HEK293T (cell line): ENCODE measurements at regions not wholly inside any gene's neighbourhood (a gene's known extent, or its start where the extent isn't known, plus 50 kb on each side); places are given as distances from the start of the nearest gene placed in this dataset.
"Not testable (repeated sequence)": the region's sequence is repeated elsewhere in the genome, so short reads cannot be mapped to it uniquely, and the experiment has no call there.

Experiments
- CTCF ChIA-PET: fragments of 350-600 bp; formaldehyde crosslinking; extraction: SDS; loops from one replicate; lab custom pipeline; 2021; ENCODE audit warnings: antibody characterized with exemption, inconsistent platforms; lab: Yijun Ruan, JAX
- POLR2A ChIA-PET: fragments of 350-600 bp; formaldehyde crosslinking; extraction: SDS; loops from one replicate; lab custom pipeline; 2020; ENCODE audit warnings: antibody characterized with exemption, inconsistent platforms; lab: Yijun Ruan, JAX
- DNase-seq: peaks from one replicate; pipeline ENCODE4 v3.0.0; 2012; ENCODE audit warnings: mixed read lengths; ENCODE audit errors: extremely low spot score
- ARNT ChIP-seq: fragments of 450-650 bp; IDR thresholded peaks from 2 replicates; pipeline ENCODE4 v1.6.1; 2017; ENCODE audit warnings: mild to moderate bottlenecking
- BHLHE40 ChIP-seq: fragments of 450-650 bp; IDR thresholded peaks from 2 replicates; pipeline ENCODE4 v1.6.1; 2016; ENCODE audit warnings: mild to moderate bottlenecking, moderate library complexity, borderline replicate concordance
- CTBP1 ChIP-seq: fragments of 450-650 bp; IDR thresholded peaks from 2 replicates; pipeline ENCODE4 v1.6.1; 2016; ENCODE audit warnings: borderline replicate concordance
- ELF4 ChIP-seq: fragments of 450-650 bp; IDR thresholded peaks from 2 replicates; pipeline ENCODE4 v1.6.1; 2017; ENCODE audit warnings: antibody characterized with exemption
- FOXA1 ChIP-seq: fragments of 450-650 bp; IDR thresholded peaks from 2 replicates; pipeline ENCODE4 v1.6.1; 2016; ENCODE audit warnings: mild to moderate bottlenecking
- FOXK2 ChIP-seq: fragments of 450-650 bp; IDR thresholded peaks from 2 replicates; pipeline ENCODE4 v1.6.1; 2016; ENCODE audit warnings: mild to moderate bottlenecking
- FOXM1 ChIP-seq: fragments of 450-650 bp; IDR thresholded peaks from 2 replicates; pipeline ENCODE4 v1.6.1; 2017; ENCODE audit warnings: mild to moderate bottlenecking, borderline replicate concordance
- HDGF ChIP-seq: fragments of 450-650 bp; IDR thresholded peaks from 2 replicates; pipeline ENCODE4 v1.6.1; 2017; ENCODE audit warnings: antibody characterized with exemption, borderline replicate concordance
- L3MBTL2 ChIP-seq: fragments of 450-650 bp; conservative IDR thresholded peaks from 2 replicates; pipeline ENCODE4 v1.6.1; 2016; ENCODE audit warnings: mild to moderate bottlenecking
- LEF1 ChIP-seq: fragments of 450-650 bp; IDR thresholded peaks from 2 replicates; pipeline ENCODE4 v1.6.1; 2017; ENCODE audit warnings: mild to moderate bottlenecking, borderline replicate concordance
- NFRKB ChIP-seq: fragments of 450-650 bp; IDR thresholded peaks from 2 replicates; pipeline ENCODE4 v1.6.1; 2016; ENCODE audit warnings: mild to moderate bottlenecking, moderate library complexity
- SP1 ChIP-seq: fragments of 450-650 bp; IDR thresholded peaks from 2 replicates; pipeline ENCODE4 v1.6.1; 2017
- SUZ12 ChIP-seq: fragments of 450-650 bp; IDR thresholded peaks from 2 replicates; pipeline ENCODE4 v1.6.1; 2016; ENCODE audit warnings: mild to moderate bottlenecking
- TARDBP ChIP-seq: fragments of 450-650 bp; IDR thresholded peaks from 2 replicates; pipeline ENCODE4 v1.6.1; 2016
- ZNF384 ChIP-seq: fragments of 450-650 bp; IDR thresholded peaks from 2 replicates; pipeline ENCODE4 v1.6.1; 2016
- TF ChIP-seq, protein P1 (sequence below): fragments of 450-650 bp; IDR thresholded peaks from 2 replicates; pipeline ENCODE4 v1.6.1; 2016

GRCh38 chr13:111429064-111429558, 108.7 kb downstream of the TEX29 start:
- POLR2A ChIA-PET = no interaction called here
- DNase-seq = peak; percentile 49
- CTCF ChIA-PET = interaction anchor here (0.6 to 2.2 kb wide), 10 partner anchors 9 to 326 kb away, joined by 3 to 20 read pairs (median 3); no protein-coding TSS in a partner anchor
- TF ChIP-seq ZNF384 = no peak
- TF ChIP-seq SUZ12 = no peak

DNA sequence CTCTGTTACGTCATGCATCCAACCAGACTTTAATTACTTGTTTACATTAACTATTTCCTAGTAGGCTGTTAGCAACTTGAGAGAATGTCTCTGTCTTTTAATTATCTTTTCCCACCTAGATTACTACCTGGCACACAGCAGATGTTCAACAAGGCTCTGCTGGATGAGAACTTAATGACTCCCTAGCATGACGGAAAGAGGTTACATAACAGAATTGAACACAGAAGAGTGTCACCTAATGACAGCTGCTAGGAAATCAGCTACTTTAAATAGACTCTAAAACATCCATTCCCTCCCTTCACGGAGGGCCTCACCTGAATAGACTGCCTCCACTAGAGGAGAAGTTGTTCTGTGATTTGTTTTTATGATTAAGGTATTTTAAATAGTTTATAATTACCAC, 110.8 kb downstream of the TEX29 start:
- TF ChIP-seq ELF4 (no peak), FOXA1 (no peak), SP1 (no peak), L3MBTL2 (no peak), BHLHE40 (no peak), NFRKB (no peak), LEF1 (no peak), ZNF384 (no peak), HDGF (no peak), ARNT (no peak), FOXM1 (no peak), TARDBP (no peak), CTBP1 (no peak)
- TF ChIP-seq, protein P1, sequence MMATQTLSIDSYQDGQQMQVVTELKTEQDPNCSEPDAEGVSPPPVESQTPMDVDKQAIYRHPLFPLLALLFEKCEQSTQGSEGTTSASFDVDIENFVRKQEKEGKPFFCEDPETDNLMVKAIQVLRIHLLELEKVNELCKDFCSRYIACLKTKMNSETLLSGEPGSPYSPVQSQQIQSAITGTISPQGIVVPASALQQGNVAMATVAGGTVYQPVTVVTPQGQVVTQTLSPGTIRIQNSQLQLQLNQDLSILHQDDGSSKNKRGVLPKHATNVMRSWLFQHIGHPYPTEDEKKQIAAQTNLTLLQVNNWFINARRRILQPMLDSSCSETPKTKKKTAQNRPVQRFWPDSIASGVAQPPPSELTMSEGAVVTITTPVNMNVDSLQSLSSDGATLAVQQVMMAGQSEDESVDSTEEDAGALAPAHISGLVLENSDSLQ = no peak
- POLR2A ChIA-PET = no interaction called here
- CTCF ChIA-PET = no interaction called here
- DNase-seq = no peak

DNA sequence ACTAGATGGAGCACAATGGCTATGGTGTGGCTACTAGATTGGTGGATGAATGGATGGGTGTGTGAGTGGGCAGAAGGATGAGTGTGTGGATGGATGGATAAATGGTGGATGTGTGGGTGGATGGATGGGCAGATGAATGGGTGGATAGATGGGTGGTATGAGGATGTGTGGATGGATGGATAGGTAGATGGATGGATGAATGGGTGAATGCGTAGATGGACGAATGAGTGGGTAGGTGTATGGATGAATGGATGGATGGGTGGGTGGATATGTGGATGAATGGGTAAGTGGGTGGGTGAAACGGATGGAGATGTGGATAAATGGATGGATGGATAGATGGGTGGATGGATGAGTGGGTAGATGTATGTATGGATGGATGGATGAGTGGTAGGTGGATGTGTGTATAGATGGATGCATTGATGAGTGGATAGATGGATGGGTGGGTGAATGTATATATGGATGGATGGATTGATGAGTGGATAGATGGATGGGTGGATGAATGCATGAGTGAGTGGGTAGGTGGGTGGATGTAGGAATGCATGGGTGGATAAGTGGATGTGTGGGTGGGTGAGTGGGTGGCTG, 114.2 kb downstream of the TEX29 start:
- TF ChIP-seq, protein P1 = no peak
- TF ChIP-seq BHLHE40 (no peak), SUZ12 (no peak), TARDBP (no peak), FOXK2 (no peak), SP1 (no peak), ELF4 (no peak), NFRKB (no peak), FOXA1 (no peak), CTBP1 (no peak), L3MBTL2 (no peak), FOXM1 (no peak), HDGF (no peak), ARNT (no peak), ZNF384 (no peak), LEF1 (no peak)
- ChIA-PET CTCF (no interaction called here), POLR2A (no interaction called here)
- no peak for DNase-seq

DNA sequence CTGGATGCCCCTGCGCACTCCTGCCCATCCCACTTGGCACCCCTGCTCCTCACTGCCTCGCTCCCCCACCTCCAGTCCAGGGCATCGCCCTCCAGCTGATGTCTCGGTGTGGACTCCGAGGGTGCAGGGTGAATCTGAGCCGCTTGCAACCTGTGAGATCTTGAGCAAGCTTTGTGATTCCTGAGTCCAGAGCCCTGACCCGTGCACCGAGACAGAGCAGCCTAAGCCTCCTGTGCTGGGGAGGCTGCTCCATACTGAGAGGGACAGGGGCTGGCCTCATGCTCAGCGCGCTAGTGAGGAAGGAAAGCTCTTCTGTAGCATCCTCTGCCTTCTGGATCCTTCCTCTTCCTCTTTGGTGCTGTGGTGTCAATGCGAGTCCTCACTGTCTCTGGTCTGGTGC, 116.0 kb downstream of the TEX29 start:
- ChIA-PET POLR2A (no interaction called here), CTCF (no interaction called here)
- TF ChIP-seq BHLHE40 = no peak
- TF ChIP-seq TARDBP = no peak
- no peak for TF ChIP-seq L3MBTL2
- no peak for TF ChIP-seq HDGF
- TF ChIP-seq, protein P1 = no peak
- TF ChIP-seq FOXM1 = no peak
- no peak for TF ChIP-seq ARNT
- no peak for TF ChIP-seq LEF1
- TF ChIP-seq SUZ12 = no peak
- TF ChIP-seq ZNF384 = no peak
- TF ChIP-seq CTBP1 = no peak
- no peak for TF ChIP-seq ELF4
- TF ChIP-seq NFRKB = no peak
- TF ChIP-seq SP1 = no peak
- no peak for TF ChIP-seq FOXA1
- no peak for TF ChIP-seq FOXK2
- DNase-seq = no peak

DNA sequence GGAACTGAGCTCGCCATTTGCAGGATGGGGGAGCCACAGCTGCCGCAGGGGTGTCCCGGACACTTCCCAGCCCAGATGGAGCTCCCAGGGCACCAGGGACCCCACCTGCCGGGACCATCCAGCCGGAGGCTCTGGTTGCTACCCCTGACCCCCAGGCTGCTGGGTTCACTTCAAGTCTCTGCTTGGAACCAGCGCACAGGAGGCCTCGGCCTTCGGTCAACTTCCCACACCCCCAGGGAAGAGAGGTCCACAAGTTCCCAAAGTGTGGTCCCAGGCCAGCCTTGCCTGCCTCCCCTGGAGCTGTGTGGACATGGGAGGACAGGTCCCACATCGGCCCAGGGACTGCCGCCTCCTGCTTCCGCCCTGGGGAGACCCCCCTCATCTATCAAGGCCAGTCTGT, 117.0 kb downstream of the TEX29 start:
- no peak for DNase-seq
- no peak for TF ChIP-seq HDGF
- TF ChIP-seq ARNT = no peak
- no peak for TF ChIP-seq FOXK2
- no peak for TF ChIP-seq SUZ12
- TF ChIP-seq ELF4 = no peak
- no peak for TF ChIP-seq BHLHE40
- no peak for TF ChIP-seq TARDBP
- TF ChIP-seq ZNF384 = no peak
- no peak for TF ChIP-seq CTBP1
- TF ChIP-seq SP1 = no peak
- no peak for TF ChIP-seq L3MBTL2
- no peak for TF ChIP-seq NFRKB
- ChIA-PET CTCF (interaction anchor here (4.0 kb wide), 1 partner anchor 8 kb away, joined by 20 read pairs; no protein-coding TSS in a partner anchor), POLR2A (no interaction called here)

- CTCF ChIA-PET = interaction anchor here (4.0 kb wide), 1 partner anchor 9 kb away, joined by 20 read pairs; no protein-coding TSS in a partner anchor
- TF ChIP-seq L3MBTL2 (no peak), FOXA1 (no peak), HDGF (no peak), FOXM1 (no peak), ARNT (no peak), SUZ12 (no peak), BHLHE40 (no peak), TARDBP (no peak), LEF1 (no peak), FOXK2 (no peak), ZNF384 (no peak), ELF4 (no peak), SP1 (no peak)
- TF ChIP-seq, protein P1 = no peak
- POLR2A ChIA-PET = no interaction called here
Observed at GRCh38 chr13:111437856-111438547, 117.6 kb downstream of the TEX29 start.

GRCh38 chr13:111440492-111440891, 120.0 kb downstream of the TEX29 start:
- DNase-seq = peak; percentile 7
- CTCF ChIA-PET = interaction anchor here (0.7 to 4.0 kb wide), 4 partner anchors 11 to 373 kb away, joined by 3 to 20 read pairs (median 4); no protein-coding TSS in a partner anchor
- POLR2A ChIA-PET = not testable (repeated sequence)

More at GRCh38 chr13:111437856-111438547, 117.6 kb downstream of the TEX29 start:
- no peak for DNase-seq
